ENCODE measurements at regions not wholly inside any gene's neighbourhood (a gene's known extent, or its start where the extent isn't known, plus 50 kb on each side); places are given as distances from the start of the nearest gene placed in this dataset.

DNA sequence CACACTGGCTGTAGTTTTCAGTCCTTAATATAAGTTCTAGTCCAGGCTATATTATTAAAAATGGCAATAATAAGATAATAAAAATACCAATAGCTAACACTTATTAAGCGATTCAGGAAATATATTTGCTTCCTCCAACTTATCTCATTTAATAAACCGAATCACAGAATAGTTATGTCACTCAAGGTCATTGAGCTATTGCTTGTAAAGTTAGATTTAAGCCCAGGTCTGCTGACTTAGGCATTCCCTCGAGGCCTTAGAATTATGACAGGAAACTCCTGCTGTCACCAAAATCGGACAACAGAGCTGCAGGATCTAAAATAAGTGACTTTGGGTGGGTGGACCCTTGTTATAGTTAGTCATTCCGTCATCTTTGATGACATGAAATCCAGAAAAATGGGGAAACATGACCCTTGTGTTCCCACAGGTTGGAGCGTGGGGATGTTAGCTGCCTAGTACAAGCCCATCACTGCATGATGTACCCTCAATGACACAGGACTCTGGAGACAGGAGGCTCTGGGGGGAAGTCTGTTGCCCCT, 181.3 kb upstream of the PHYHIPL start:
- Mint-ChIP-seq H3K9me3 (peaks cover 11% of the 10 kb centered on the region), H3K4me1 (peaks cover 10% of the 10 kb centered on the region), H3K36me3 (no peaks in the 10 kb centered on the region), H3K27ac (no peak overlapping the region), H3K4me3 (no peak overlapping the region), H3K27me3 (ENCODE audit: low read depth) (no peaks in the 10 kb centered on the region)
- no peak for DNase-seq (ENCODE audit: low spot score in 2 of 2, unreplicated experiment in 2 of 2)
- TF ChIP-seq, protein P1, sequence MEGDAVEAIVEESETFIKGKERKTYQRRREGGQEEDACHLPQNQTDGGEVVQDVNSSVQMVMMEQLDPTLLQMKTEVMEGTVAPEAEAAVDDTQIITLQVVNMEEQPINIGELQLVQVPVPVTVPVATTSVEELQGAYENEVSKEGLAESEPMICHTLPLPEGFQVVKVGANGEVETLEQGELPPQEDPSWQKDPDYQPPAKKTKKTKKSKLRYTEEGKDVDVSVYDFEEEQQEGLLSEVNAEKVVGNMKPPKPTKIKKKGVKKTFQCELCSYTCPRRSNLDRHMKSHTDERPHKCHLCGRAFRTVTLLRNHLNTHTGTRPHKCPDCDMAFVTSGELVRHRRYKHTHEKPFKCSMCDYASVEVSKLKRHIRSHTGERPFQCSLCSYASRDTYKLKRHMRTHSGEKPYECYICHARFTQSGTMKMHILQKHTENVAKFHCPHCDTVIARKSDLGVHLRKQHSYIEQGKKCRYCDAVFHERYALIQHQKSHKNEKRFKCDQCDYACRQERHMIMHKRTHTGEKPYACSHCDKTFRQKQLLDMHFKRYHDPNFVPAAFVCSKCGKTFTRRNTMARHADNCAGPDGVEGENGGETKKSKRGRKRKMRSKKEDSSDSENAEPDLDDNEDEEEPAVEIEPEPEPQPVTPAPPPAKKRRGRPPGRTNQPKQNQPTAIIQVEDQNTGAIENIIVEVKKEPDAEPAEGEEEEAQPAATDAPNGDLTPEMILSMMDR (IDR thresholded peaks at IDR 0.05; ENCODE audit: unreplicated experiment): no peak

DNA sequence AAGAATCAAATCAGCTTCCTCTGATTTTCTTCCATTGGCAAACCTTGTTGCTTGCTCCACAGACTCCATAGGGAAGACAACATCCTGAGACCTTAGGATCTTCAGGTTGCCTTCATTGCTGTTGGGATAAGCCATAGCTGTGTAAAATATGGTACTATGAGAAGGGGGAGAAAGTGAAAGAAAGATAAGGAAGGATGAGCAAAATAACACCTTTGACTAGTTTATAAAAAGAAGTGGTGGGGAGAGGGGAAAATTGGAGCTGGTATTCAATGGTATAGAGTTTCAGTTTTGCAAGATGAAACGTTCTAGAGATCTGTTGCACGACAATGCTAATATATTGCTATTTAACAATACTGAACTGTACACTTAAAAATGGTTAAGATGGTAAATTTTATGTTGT, 180.4 kb upstream of the PHYHIPL start:
- DNase-seq (ENCODE audit: low spot score in 2 of 2, unreplicated experiment in 2 of 2): no peak
- TF ChIP-seq, protein P1 (IDR thresholded peaks at IDR 0.05; ENCODE audit: unreplicated experiment): no peak
- H3K9me3 Mint-ChIP-seq: peaks cover 1% of the 10 kb centered on the region
- H3K4me3 Mint-ChIP-seq: no peak overlapping the region
- no peaks in the 10 kb centered on the region for H3K27me3 Mint-ChIP-seq (ENCODE audit: low read depth)
- H3K4me1 Mint-ChIP-seq: peaks cover 10% of the 10 kb centered on the region
- no peak overlapping the region for H3K27ac Mint-ChIP-seq
- no peaks in the 10 kb centered on the region for H3K36me3 Mint-ChIP-seq

DNA sequence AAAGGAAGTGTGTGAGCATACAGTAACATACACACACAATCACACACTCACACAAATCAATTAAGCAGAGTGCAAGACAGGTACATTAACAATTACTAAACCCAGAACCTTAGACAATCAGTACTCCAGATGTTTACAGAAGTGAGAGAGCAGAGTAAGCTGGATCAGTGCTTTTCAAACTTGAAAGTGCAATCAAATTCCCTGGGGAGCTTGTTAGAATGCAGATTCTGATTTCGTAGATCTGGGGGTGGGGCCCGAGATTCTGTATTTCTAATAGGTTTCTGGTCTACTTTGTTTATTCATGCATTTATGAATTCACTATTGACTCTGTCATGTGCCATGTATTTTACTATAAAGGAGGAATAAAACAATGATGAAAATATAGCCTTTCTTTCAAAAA, 179.6 kb upstream of the PHYHIPL start:
- no peak overlapping the region for H3K27ac Mint-ChIP-seq
- H3K4me1 Mint-ChIP-seq: peaks cover 11% of the 10 kb centered on the region
- no peak overlapping the region for H3K4me3 Mint-ChIP-seq
- H3K9me3 Mint-ChIP-seq: no peaks in the 10 kb centered on the region
- TF ChIP-seq, protein P1 (IDR thresholded peaks at IDR 0.05; ENCODE audit: unreplicated experiment): no peak
- H3K36me3 Mint-ChIP-seq: no peaks in the 10 kb centered on the region
- no peaks in the 10 kb centered on the region for H3K27me3 Mint-ChIP-seq (ENCODE audit: low read depth)
- DNase-seq (ENCODE audit: low spot score in 2 of 2, unreplicated experiment in 2 of 2): no peak

DNA sequence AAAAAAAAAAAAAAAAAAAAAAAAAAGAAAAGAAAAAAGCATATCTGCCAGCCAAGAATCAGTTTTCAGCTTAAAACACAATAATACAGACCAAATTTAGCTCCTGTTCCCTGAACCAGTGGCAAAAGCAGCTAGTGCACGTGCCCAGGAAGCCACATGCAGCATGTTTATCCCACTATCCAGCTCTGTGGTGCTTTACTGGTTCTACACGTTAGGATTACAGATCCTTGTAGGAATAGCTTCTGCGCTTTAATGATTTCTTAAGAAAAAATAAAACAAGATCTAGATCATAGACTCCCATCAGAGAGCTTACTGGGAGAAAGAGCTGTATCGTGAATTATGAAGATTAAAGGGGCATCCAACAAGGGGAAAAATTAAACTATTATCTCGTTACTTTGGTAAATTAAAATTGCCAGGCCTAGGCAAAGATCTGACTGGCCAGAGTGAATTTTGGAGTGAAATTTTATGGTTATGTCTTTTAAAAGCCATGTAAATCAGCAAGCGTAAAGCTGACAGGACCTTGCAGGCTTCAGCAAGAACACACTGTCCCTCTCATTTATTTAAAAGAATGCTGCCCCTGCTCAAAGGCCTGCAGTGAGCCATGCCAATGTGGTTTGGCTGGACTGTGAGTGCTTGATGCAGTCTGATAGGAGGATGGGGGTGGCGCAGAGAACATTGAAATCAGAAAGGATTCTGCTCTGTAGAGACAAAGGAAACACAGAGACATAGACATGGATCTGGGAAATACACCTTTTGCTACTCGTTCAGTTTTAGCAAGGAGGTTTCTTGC, 177.3 kb upstream of the PHYHIPL start:
- Mint-ChIP-seq H3K27ac (no peak overlapping the region), H3K27me3 (ENCODE audit: low read depth) (no peaks in the 10 kb centered on the region), H3K9me3 (no peaks in the 10 kb centered on the region), H3K36me3 (no peaks in the 10 kb centered on the region), H3K4me3 (no peak overlapping the region), H3K4me1 (peaks cover 17% of the 10 kb centered on the region)
- TF ChIP-seq, protein P1 (IDR thresholded peaks at IDR 0.05; ENCODE audit: unreplicated experiment): no peak
- DNase-seq (ENCODE audit: low spot score in 2 of 2, unreplicated experiment in 2 of 2): no peak

DNA sequence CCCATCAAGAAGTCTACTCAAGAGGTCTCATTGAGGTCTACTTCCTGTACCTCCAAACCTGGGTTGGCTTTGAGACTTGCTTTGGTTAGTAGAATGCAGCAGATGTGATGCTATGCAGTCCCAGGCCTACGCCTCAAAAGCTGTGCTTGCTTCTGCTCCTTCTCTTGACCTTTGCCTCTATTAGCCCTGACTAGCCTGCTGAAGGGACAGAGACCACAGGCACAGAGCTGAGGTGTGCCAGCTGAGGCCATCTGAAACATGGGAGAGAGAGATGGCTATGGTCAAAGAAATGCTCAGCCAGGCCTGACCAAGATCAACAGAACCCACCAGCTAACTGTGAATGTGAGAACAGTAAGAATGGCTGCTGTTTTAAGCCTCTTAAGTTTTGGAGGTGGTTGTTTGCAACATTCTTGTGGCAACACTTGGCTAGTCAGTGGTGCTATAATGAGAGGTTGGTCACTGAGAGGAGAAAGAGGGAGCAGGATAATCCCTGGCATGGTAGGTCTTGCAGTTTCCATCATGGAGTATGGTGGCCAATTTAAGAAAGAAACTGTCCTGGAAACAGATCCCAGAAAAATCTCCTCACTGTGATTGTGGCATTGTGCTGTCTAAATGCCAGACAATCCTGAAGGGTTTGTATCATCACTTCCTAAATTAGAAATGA, 176.1 kb upstream of the PHYHIPL start:
- no peaks in the 10 kb centered on the region for H3K27me3 Mint-ChIP-seq (ENCODE audit: low read depth)
- no peak overlapping the region for H3K4me3 Mint-ChIP-seq
- H3K36me3 Mint-ChIP-seq: no peaks in the 10 kb centered on the region
- DNase-seq (ENCODE audit: low spot score in 2 of 2, unreplicated experiment in 2 of 2): no peak
- no peaks in the 10 kb centered on the region for H3K9me3 Mint-ChIP-seq
- peaks cover 21% of the 10 kb centered on the region for H3K4me1 Mint-ChIP-seq
- no peak overlapping the region for H3K27ac Mint-ChIP-seq
- TF ChIP-seq, protein P1 (IDR thresholded peaks at IDR 0.05; ENCODE audit: unreplicated experiment): no peak
